Keratinocyte (primary cell): ENCODE measurements at regions not wholly inside any gene's neighbourhood (a gene's known extent, or its start where the extent isn't known, plus 50 kb on each side); places are given as distances from the start of the nearest gene placed in this dataset.

Experiments
- CTCF ChIP-seq, 3 experiments: IDR thresholded peaks in 1 of 3; conservative IDR thresholded peaks in 1 of 3; optimal IDR thresholded peaks in 1 of 3; 2 replicates in 2 of 3; 3 replicates in 1 of 3; pipeline versions ENCODE3 to v1.5.1; 2011; ENCODE audit warnings: low read length in 3 of 3, mild to moderate bottlenecking in 3 of 3, moderate library complexity in 2 of 3, control low read depth in 1 of 3, inconsistent platforms in 1 of 3; ENCODE audit not compliant: insufficient read depth in 2 of 3; ENCODE audit errors: extremely low read depth in 1 of 3
- EZH2 ChIP-seq: IDR thresholded peaks from one replicate; pipeline ENCODE4 v1.6.1; 2012; ENCODE audit warnings: inconsistent platforms, mild to moderate bottlenecking, low read length, moderate library complexity

- TF ChIP-seq EZH2 (no peak), CTCF (optimal IDR thresholded peaks at IDR 0.05 in 1 of 3, IDR thresholded peaks at IDR 0.05 in 1 of 3, conservative IDR thresholded peaks at IDR 0.05 in 1 of 3; ENCODE audit: extremely low read depth in 1 of 3, insufficient read depth in 2 of 3, low read length in 3 of 3) (no peak)
Observed at GRCh38 chr10:109067031-109067430, 856.3 kb downstream of the XPNPEP1 start.
